ENCODE measurements at regions not wholly inside any gene's neighbourhood (a gene's known extent, or its start where the extent isn't known, plus 50 kb on each side); places are given as distances from the start of the nearest gene placed in this dataset.

DNA sequence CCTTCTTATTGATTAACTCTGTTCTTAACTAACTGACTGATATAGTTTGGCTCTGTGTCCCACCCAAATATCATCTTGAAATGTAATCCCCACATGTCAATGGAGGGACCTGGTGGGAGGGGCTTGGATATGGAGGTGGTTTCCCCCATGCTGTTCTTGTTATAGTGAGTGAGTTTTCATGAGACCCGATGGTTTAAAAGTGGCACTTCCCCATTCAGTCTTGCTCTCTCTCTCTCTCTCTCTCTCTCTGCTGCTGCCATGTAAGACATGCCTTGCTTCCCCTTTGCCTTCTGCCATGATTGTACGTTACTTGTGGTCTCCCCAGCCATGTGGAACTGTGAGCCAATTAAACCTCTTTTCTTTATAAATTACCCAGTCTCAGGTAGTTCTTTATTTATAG, 81.8 kb upstream of the SPACA1 start:
- DNase-seq: no peak
- 40 to 79% (median 42%) methylated on average over 2 of the region's 2 CpGs for WGBS, 3 donors
- Histone ChIP-seq H3K4me1 (ENCODE audit: insufficient read depth) (no peaks in the 10 kb centered on the region), H3K9me3 (no peaks in the 10 kb centered on the region), H3K36me3 (no peaks in the 10 kb centered on the region), H3K4me3 (no peak overlapping the region), H3K27ac (no peak overlapping the region), H3K27me3 (no peaks in the 10 kb centered on the region)
- intact Hi-C loops (cut with DNase I): no loop called here
- TF ChIP-seq, protein P1, sequence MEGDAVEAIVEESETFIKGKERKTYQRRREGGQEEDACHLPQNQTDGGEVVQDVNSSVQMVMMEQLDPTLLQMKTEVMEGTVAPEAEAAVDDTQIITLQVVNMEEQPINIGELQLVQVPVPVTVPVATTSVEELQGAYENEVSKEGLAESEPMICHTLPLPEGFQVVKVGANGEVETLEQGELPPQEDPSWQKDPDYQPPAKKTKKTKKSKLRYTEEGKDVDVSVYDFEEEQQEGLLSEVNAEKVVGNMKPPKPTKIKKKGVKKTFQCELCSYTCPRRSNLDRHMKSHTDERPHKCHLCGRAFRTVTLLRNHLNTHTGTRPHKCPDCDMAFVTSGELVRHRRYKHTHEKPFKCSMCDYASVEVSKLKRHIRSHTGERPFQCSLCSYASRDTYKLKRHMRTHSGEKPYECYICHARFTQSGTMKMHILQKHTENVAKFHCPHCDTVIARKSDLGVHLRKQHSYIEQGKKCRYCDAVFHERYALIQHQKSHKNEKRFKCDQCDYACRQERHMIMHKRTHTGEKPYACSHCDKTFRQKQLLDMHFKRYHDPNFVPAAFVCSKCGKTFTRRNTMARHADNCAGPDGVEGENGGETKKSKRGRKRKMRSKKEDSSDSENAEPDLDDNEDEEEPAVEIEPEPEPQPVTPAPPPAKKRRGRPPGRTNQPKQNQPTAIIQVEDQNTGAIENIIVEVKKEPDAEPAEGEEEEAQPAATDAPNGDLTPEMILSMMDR (IDR thresholded peaks at IDR 0.05): no peak
- TF ChIP-seq EP300 (IDR thresholded peaks at IDR 0.05): no peak
- TF ChIP-seq POLR2A (IDR thresholded peaks at IDR 0.05): no peak

DNA sequence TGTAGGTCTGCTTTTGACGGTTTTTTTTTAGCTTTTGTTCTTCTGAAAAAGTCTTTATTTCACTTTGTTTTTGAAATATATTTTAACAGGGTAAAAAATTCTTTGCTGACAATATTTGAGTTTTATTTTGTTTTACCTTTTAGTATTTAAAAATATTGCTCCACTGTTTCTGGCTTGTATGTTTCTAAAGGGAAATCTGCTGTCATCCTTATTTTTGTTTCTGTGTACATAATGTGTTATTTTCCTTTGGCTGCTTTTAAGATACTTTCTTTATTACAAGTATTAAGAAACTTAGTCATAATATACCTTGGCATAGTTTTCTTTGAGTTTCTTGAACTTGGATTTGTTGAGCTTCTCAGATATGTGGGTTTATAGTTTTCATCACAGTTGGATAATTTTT, 88.6 kb upstream of the SPACA1 start:
- Histone ChIP-seq H3K36me3 (no peaks in the 10 kb centered on the region), H3K4me1 (ENCODE audit: insufficient read depth) (no peaks in the 10 kb centered on the region), H3K27ac (no peak overlapping the region), H3K27me3 (no peaks in the 10 kb centered on the region), H3K9me3 (no peaks in the 10 kb centered on the region), H3K4me3 (no peak overlapping the region)
- WGBS, 3 donors: 82 to 89% (median 89%) methylated on average over 1 of the region's 1 CpG
- DNase-seq: no peak
- TF ChIP-seq POLR2A (IDR thresholded peaks at IDR 0.05) (no peak), EP300 (IDR thresholded peaks at IDR 0.05) (no peak)
- TF ChIP-seq, protein P1 (IDR thresholded peaks at IDR 0.05): no peak
- intact Hi-C loops (cut with DNase I): no loop called here

DNA sequence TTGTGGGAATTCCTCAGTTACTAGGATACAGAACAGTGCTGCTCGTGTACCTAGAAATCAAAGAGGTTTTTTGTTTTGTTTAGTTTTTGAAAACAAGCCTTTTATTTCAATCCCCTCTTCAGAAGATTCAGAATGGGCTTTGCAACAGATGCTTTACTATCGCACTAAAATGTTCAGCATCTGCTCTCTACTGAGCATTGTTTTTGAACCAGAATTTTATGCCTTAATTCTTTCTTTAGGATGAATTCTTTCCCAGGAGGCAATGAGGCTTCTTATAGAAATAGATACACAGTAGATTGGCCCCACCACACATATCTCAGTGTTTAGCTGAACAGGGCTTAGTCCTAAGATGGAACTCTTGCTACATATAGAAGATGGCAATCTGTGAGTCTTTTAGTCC, 95.9 kb upstream of the SPACA1 start:
- H3K9me3 ChIP-seq: no peaks in the 10 kb centered on the region
- no peaks in the 10 kb centered on the region for H3K4me1 ChIP-seq (ENCODE audit: insufficient read depth)
- no peak for TF ChIP-seq POLR2A (IDR thresholded peaks at IDR 0.05)
- TF ChIP-seq EP300 (IDR thresholded peaks at IDR 0.05): no peak
- TF ChIP-seq, protein P1 (IDR thresholded peaks at IDR 0.05): no peak
- no peak for DNase-seq
- H3K27ac ChIP-seq: no peak overlapping the region
- no peaks in the 10 kb centered on the region for H3K36me3 ChIP-seq
- intact Hi-C loops (cut with DNase I): no loop called here
- 71 to 83% (median 75%) methylated on average over 2 of the region's 2 CpGs for WGBS, 3 donors
- no peaks in the 10 kb centered on the region for H3K27me3 ChIP-seq
- H3K4me3 ChIP-seq: no peak overlapping the region

DNA sequence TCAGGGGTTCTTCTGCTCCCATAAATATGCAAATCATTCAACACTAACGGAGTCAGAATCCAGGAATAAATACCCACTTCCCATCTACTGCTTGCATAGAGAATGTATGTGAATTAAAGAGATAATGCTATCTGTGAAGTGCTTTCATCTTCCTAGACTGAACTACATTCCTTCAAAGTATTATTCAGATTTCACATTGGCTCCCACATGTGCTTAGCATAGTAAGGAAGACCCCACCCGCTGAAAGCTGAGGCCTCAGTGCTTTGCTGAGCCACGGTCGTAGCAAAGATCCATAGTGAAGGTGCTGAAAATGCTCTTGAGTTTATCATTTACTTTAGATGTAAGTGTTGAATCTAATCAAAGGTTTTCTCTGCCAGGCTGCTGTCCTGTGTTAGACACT, 97.0 kb upstream of the SPACA1 start:
- no peak for DNase-seq
- Histone ChIP-seq H3K36me3 (no peaks in the 10 kb centered on the region), H3K27me3 (no peaks in the 10 kb centered on the region), H3K4me3 (no peak overlapping the region), H3K27ac (no peak overlapping the region), H3K4me1 (ENCODE audit: insufficient read depth) (no peaks in the 10 kb centered on the region), H3K9me3 (no peaks in the 10 kb centered on the region)
- TF ChIP-seq, protein P1 (IDR thresholded peaks at IDR 0.05): no peak
- TF ChIP-seq POLR2A (IDR thresholded peaks at IDR 0.05): no peak
- TF ChIP-seq EP300 (IDR thresholded peaks at IDR 0.05): no peak
- 88 to 90% (median 89%) methylated on average over 4 of the region's 4 CpGs for WGBS, 3 donors
- intact Hi-C loops (cut with DNase I): no loop called here

DNA sequence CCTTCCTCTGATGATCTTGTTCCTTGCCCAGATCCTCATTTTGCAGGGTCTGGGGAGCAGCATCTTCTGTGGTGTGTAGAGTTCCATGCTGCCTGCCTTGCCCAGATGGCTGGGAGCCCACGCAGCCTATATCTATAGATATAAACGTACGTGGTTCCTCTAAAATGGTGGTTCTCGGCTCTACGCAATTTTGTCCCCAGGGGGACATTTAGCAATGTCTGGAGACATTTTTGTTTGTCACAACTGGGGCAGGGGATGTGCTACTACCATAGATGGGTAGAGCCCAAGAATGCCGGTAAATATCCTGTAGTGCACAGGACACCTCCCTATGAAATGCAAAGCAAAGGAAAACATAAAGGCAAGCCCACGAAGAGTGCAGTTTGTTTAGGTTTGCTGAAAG, 98.4 kb upstream of the SPACA1 start:
- TF ChIP-seq POLR2A (IDR thresholded peaks at IDR 0.05): no peak
- TF ChIP-seq, protein P1 (IDR thresholded peaks at IDR 0.05): no peak
- TF ChIP-seq EP300 (IDR thresholded peaks at IDR 0.05): no peak
- Histone ChIP-seq H3K9me3 (no peaks in the 10 kb centered on the region), H3K27me3 (no peaks in the 10 kb centered on the region), H3K36me3 (no peaks in the 10 kb centered on the region), H3K4me3 (no peak overlapping the region), H3K27ac (no peak overlapping the region), H3K4me1 (ENCODE audit: insufficient read depth) (no peaks in the 10 kb centered on the region)
- intact Hi-C loops (cut with DNase I): no loop called here
- no peak for DNase-seq
- 78 to 86% (median 82%) methylated on average over 7 of the region's 7 CpGs for WGBS, 3 donors

Data from ovary (tissue), 7 donors.